Neural cell (in vitro differentiated cells): ENCODE measurements at regions not wholly inside any gene's neighbourhood (a gene's known extent, or its start where the extent isn't known, plus 50 kb on each side); places are given as distances from the start of the nearest gene placed in this dataset.

ENCODE experiments used
- H2AFZ ChIP-seq: fragments of 200-600, 300-800 bp; sonication (generic), shearing (Covaris generic); 2 replicates; pipeline ENCODE4 v1.6.0; 2014; ENCODE audit warnings: low read depth, mild to moderate bottlenecking, antibody characterized with exemption, low read length, moderate library complexity
- H3F3A ChIP-seq: fragments of 200-600 bp; shearing (Covaris generic); 2 replicates; pipeline ENCODE4 v1.6.1; 2016; ENCODE audit warnings: mild to moderate bottlenecking, moderate library complexity, mixed read lengths, antibody characterized with exemption, low read length; ENCODE audit not compliant: insufficient read depth, poor library complexity, severe bottlenecking
- H3K27ac ChIP-seq: fragments of 200-600, 300-800 bp; sonication (generic), shearing (Covaris generic); 2 replicates; pipeline ENCODE4 v1.5.1; 2014; ENCODE audit warnings: mild to moderate bottlenecking, low read length, moderate library complexity
- H3K27me3 ChIP-seq: fragments of 300-800, 200-600 bp; sonication (generic), shearing (Covaris generic); 2 replicates; pipeline ENCODE4 v1.6.0; 2014; ENCODE audit warnings: mild to moderate bottlenecking, low read depth, low read length, moderate library complexity; ENCODE audit not compliant: insufficient read depth
- H3K36me3 ChIP-seq: fragments of 300-800, 200-600 bp; sonication (generic), shearing (Covaris generic); 2 replicates; pipeline ENCODE4 v1.5.1; 2014; ENCODE audit warnings: mild to moderate bottlenecking, antibody characterized with exemption, low read length, moderate library complexity; ENCODE audit not compliant: insufficient read depth
- H3K4me2 ChIP-seq: fragments of 300-800, 200-600 bp; sonication (generic), shearing (Covaris generic); 2 replicates; pipeline ENCODE4 v1.6.0; 2014; ENCODE audit warnings: mild to moderate bottlenecking, low read length
- H3K4me3 ChIP-seq: fragments of 300-800, 200-600 bp; sonication (generic), shearing (Covaris generic); 2 replicates; pipeline ENCODE4 v1.5.1; 2014; ENCODE audit warnings: mild to moderate bottlenecking, low read length, moderate library complexity
- H3K79me2 ChIP-seq: fragments of 200-600 bp; shearing (Covaris generic); replicated peaks from 2 replicates; pipeline ENCODE4 v1.6.0; 2014; ENCODE audit warnings: mild to moderate bottlenecking, low read length, moderate library complexity; ENCODE audit not compliant: insufficient read depth
- H3K9ac ChIP-seq: fragments of 300-800, 200-600 bp; sonication (generic), shearing (Covaris generic); 2 replicates; pipeline ENCODE4 v1.6.1; 2016; ENCODE audit warnings: mild to moderate bottlenecking, low read length, mixed read lengths
- H3K9me2 ChIP-seq: fragments of 200-600 bp; shearing (Covaris generic); 2 replicates; pipeline ENCODE4 v1.6.1; 2016; ENCODE audit warnings: mild to moderate bottlenecking, low read length, mixed read lengths; ENCODE audit not compliant: insufficient read depth
- H3K9me3 ChIP-seq: fragments of 200-600, 300-800 bp; sonication (generic), shearing (Covaris generic); 2 replicates; pipeline ENCODE4 v1.6.1; 2016; ENCODE audit warnings: mild to moderate bottlenecking, mixed run types, low read length, moderate library complexity, mixed read lengths
- H4K20me1 ChIP-seq: fragments of 200-600 bp; shearing (Covaris generic); 2 replicates; pipeline ENCODE4 v1.6.1; 2016; ENCODE audit warnings: mild to moderate bottlenecking, mixed run types; ENCODE audit not compliant: insufficient read depth
- EZH2 ChIP-seq: fragments of 200-600, 300-800 bp; shearing (Covaris generic), sonication (generic); IDR thresholded peaks from 2 replicates; pipeline ENCODE4 v1.6.1; 2014; ENCODE audit warnings: antibody characterized with exemption, low read length, borderline replicate concordance, mild to moderate bottlenecking; ENCODE audit not compliant: insufficient read depth, poor library complexity, severe bottlenecking
- MXI1 ChIP-seq: fragments of 450-650 bp; conservative IDR thresholded peaks from 2 replicates; pipeline ENCODE4 v1.6.1; 2014; ENCODE audit warnings: antibody characterized with exemption, mild to moderate bottlenecking; ENCODE audit not compliant: poor library complexity, severe bottlenecking
- POLR2AphosphoS5 ChIP-seq: IDR thresholded peaks from 2 replicates; pipeline ENCODE4 v1.6.1; 2012
- RAD21 ChIP-seq: fragments of 450-650 bp; conservative IDR thresholded peaks from 2 replicates; pipeline ENCODE4 v1.6.1; 2014; ENCODE audit warnings: antibody characterized with exemption, mild to moderate bottlenecking, moderate library complexity
- SMC3 ChIP-seq: fragments of 450-650 bp; conservative IDR thresholded peaks from 2 replicates; pipeline ENCODE4 v1.6.1; 2014; ENCODE audit warnings: antibody characterized with exemption, mild to moderate bottlenecking, moderate library complexity; ENCODE audit not compliant: poor library complexity
- TAF1 ChIP-seq: IDR thresholded peaks from 2 replicates; pipeline ENCODE4 v1.6.1; 2012; ENCODE audit warnings: low read depth
- TF ChIP-seq, protein P1 (sequence below): fragments of 450-650 bp; IDR thresholded peaks from 2 replicates; pipeline ENCODE4 v1.5.1; 2014; ENCODE audit warnings: antibody characterized with exemption, mild to moderate bottlenecking, moderate library complexity; ENCODE audit not compliant: poor library complexity, severe bottlenecking
- TF ChIP-seq, protein P2 (sequence below): IDR thresholded peaks from 2 replicates; pipeline ENCODE4 v1.6.1; 2012; ENCODE audit warnings: borderline replicate concordance

DNA sequence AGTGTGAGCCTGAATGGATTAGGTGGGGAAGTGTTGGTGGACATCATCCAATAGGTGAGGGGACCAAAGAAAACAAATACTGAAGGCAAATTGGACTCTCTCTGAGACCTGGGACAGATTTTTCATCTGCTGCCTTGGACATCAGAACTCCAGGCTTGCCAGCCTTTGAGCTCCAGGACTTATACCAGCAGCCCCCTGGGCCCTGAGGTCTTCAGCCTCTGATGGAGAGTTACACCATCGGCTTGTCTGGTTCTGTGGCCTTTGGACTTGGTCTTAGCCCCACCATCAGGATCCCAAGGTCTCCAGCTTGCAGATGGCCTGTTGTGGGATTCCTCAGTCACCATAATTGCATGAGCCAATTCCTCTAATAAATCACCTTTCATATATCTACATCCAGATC, 80.8 kb upstream of the SLC8A3 start:
- H4K20me1 ChIP-seq, result no peaks in the 10 kb centered on the region
- no peak overlapping the region for H3K9ac ChIP-seq
- TF ChIP-seq, protein P1, sequence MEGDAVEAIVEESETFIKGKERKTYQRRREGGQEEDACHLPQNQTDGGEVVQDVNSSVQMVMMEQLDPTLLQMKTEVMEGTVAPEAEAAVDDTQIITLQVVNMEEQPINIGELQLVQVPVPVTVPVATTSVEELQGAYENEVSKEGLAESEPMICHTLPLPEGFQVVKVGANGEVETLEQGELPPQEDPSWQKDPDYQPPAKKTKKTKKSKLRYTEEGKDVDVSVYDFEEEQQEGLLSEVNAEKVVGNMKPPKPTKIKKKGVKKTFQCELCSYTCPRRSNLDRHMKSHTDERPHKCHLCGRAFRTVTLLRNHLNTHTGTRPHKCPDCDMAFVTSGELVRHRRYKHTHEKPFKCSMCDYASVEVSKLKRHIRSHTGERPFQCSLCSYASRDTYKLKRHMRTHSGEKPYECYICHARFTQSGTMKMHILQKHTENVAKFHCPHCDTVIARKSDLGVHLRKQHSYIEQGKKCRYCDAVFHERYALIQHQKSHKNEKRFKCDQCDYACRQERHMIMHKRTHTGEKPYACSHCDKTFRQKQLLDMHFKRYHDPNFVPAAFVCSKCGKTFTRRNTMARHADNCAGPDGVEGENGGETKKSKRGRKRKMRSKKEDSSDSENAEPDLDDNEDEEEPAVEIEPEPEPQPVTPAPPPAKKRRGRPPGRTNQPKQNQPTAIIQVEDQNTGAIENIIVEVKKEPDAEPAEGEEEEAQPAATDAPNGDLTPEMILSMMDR, result no peak
- TF ChIP-seq SMC3 (no peak), POLR2AphosphoS5 (no peak), MXI1 (no peak), EZH2 (no peak), RAD21 (no peak), TAF1 (no peak)
- TF ChIP-seq, protein P2, sequence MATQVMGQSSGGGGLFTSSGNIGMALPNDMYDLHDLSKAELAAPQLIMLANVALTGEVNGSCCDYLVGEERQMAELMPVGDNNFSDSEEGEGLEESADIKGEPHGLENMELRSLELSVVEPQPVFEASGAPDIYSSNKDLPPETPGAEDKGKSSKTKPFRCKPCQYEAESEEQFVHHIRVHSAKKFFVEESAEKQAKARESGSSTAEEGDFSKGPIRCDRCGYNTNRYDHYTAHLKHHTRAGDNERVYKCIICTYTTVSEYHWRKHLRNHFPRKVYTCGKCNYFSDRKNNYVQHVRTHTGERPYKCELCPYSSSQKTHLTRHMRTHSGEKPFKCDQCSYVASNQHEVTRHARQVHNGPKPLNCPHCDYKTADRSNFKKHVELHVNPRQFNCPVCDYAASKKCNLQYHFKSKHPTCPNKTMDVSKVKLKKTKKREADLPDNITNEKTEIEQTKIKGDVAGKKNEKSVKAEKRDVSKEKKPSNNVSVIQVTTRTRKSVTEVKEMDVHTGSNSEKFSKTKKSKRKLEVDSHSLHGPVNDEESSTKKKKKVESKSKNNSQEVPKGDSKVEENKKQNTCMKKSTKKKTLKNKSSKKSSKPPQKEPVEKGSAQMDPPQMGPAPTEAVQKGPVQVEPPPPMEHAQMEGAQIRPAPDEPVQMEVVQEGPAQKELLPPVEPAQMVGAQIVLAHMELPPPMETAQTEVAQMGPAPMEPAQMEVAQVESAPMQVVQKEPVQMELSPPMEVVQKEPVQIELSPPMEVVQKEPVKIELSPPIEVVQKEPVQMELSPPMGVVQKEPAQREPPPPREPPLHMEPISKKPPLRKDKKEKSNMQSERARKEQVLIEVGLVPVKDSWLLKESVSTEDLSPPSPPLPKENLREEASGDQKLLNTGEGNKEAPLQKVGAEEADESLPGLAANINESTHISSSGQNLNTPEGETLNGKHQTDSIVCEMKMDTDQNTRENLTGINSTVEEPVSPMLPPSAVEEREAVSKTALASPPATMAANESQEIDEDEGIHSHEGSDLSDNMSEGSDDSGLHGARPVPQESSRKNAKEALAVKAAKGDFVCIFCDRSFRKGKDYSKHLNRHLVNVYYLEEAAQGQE, result no peak
- no peak overlapping the region for H2AFZ ChIP-seq
- no peaks in the 10 kb centered on the region for H3K79me2 ChIP-seq
- H3K27me3 ChIP-seq, result no peaks in the 10 kb centered on the region
- H3K9me3 ChIP-seq, result no peaks in the 10 kb centered on the region
- H3F3A ChIP-seq, result no peaks in the 10 kb centered on the region
- no peak overlapping the region for H3K4me3 ChIP-seq
- no peaks in the 10 kb centered on the region for H3K9me2 ChIP-seq
- no peak overlapping the region for H3K4me2 ChIP-seq
- no peak overlapping the region for H3K27ac ChIP-seq
- no peaks in the 10 kb centered on the region for H3K36me3 ChIP-seq

DNA sequence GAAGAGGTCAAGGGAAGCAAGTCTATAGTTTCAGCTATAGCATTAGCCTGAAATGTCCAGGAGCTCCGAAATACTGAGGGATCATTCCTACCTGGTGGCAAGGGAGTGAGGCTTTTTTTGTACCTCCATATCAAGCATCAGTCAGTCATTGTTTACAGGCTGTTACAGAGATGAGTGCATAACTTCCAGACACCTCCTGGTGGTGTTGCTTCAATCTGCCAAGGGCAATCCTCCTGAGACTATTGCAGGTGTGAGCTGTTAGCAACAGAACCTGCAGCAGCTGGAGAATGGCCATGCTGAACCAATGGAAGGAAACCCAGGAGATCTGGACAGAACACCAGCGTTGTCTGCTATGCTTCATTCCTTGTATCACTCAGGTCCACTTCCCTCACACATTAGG, 80.0 kb upstream of the SLC8A3 start:
- Histone ChIP-seq H3K36me3 (no peaks in the 10 kb centered on the region), H3K4me2 (no peak overlapping the region), H3F3A (no peaks in the 10 kb centered on the region), H3K9me2 (no peaks in the 10 kb centered on the region), H3K4me3 (no peak overlapping the region), H3K79me2 (no peaks in the 10 kb centered on the region), H3K27me3 (no peaks in the 10 kb centered on the region), H4K20me1 (no peaks in the 10 kb centered on the region), H3K9ac (no peak overlapping the region), H2AFZ (no peak overlapping the region), H3K27ac (no peak overlapping the region), H3K9me3 (no peaks in the 10 kb centered on the region)
- TF ChIP-seq, protein P2, result no peak
- TF ChIP-seq SMC3 (no peak), EZH2 (no peak), POLR2AphosphoS5 (no peak)
